PC-9 (cell line): ENCODE measurements at regions not wholly inside any gene's neighbourhood (a gene's known extent, or its start where the extent isn't known, plus 50 kb on each side); places are given as distances from the start of the nearest gene placed in this dataset.

Experiments
- CTCF ChIP-seq: fragments of 200-600 bp; sonication (generic); conservative IDR thresholded peaks from 2 replicates; pipeline ENCODE4 v1.6.1; 2017; ENCODE audit warnings: mixed run types, antibody characterized with exemption, mild to moderate bottlenecking, moderate library complexity
- EZH2 ChIP-seq: fragments of 200-600 bp; sonication (generic); IDR thresholded peaks from 2 replicates; pipeline ENCODE4 v1.8.0; 2017; ENCODE audit warnings: antibody characterized with exemption, low read depth

DNA sequence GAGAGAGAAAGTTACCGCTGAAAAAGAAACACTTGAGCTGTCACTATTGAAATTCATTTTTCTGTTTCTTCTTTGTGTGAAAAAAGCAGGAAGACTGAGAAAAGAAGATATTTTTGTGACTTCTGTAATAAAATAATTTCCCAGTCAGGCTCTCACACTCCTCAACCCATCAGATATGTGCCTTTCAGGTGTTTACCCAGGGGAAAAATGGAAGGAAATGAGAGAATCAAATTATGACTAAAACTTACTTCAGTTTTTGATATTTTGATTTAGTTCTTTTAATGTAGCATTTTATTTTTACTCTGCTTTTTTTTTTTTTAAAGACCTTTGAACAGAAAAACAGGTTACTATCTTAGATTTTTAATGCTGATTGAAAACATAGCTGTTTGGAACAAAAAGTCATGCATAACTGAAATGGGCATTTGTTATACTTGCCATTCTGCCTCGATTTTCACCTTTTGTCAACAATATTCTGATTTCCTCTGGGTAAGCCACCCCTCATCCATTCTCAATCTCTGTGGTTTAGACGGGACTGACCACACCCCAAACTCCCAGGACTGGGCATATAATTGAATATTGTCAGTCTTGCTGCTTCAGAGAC is 133.2 kb upstream of the KRR1 start:
- TF ChIP-seq CTCF (no peak), EZH2 (no peak)
